HG03095 (cell line): ENCODE measurements at regions not wholly inside any gene's neighbourhood (a gene's known extent, or its start where the extent isn't known, plus 50 kb on each side); places are given as distances from the start of the nearest gene placed in this dataset.
"Not testable (repeated sequence)": the region's sequence is repeated elsewhere in the genome, so short reads cannot be mapped to it uniquely, and the experiment has no call there.

Experiments
- ATAC-seq: cut with Tn5 transposase; IDR thresholded peaks from one replicate; pipeline ENCODE4 v1.9.1; 2021; ENCODE audit warnings: moderate library complexity; ENCODE audit not compliant: unreplicated experiment

DNA sequence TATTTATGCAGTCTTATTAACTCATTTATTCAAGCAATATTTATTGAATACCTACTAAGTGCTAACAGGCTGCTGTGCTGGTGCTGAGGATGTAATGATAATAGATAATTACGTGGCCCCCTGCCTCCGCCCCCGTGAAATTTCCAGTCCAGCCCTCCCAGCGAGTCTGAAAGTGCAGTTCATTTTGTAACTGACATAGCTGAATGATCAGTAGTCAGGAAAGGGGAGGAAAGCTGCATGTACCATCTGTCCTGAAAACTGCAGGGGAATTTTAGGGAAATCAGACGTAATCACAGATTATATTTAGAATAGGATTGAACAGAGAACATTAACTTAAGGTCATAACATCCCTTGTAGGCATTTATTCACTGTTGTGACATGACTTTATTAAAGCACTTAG lies 736.8 kb downstream of the MCTP2 start:
- ATAC-seq, result no peak

DNA sequence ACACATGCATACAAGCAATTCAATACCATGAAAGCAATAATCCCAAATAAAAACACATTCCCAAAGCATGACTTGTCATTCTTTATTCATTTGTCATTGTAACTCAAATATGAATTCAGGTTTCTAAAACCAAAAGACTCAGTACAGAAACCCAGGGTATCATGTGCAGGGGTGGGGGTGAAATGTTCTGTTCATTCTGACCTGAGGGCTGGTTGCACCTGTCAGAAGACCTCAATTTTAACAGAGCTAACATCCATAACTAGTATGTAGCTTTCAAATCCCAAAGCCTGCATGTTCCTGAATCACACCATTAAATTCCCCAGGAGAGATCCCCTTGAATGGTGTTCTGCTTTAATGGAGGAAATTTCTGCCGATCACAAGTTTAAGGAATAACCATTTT lies 738.7 kb downstream of the MCTP2 start:
- ATAC-seq, result no peak

- no peak for ATAC-seq
Observed at GRCh38 chr15:94970802-94971201, 739.4 kb downstream of the MCTP2 start.

DNA sequence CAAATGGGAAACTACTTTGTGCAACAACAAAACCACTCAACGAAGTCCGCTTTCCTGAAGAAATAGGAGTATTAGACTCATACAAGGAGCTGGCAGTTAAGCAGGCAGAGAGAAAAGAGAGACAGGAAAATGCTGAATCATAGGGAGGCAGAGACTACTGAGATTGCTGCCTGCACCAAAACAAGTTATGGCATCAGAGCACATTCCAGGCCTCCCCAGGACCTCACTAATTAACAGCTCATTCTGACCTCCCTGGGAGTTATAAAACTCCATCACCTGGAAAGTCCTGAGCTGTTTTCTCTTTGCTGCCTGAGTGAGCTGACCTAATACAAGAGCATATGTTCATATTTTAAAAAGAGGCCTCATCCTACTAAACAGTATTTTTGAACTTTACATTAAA lies 741.0 kb downstream of the MCTP2 start:
- ATAC-seq, result no peak

DNA sequence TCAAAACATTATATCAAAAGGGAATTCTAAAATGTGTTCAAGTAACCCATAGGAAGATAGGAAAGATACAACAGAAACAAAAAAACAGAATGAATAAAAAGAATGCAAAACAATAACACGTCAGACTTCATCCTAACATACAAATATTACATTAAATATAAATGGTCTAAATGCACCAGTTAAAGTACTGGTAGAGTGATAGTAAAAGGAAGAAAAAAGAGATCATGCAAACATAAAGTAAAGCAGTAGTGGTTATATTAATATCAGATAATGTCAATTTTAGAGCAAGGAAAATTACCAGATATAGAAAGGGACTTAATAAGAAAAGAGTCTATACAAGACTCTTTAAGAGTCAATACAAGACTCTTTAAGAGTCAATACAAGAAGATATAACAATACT lies 755.7 kb downstream of the MCTP2 start:
- ATAC-seq, result no peak

- ATAC-seq, result no peak
Observed at GRCh38 chr15:94991718-94992117, 760.4 kb downstream of the MCTP2 start.

GRCh38 chr15:95009635-95010034 lies 778.3 kb downstream of the MCTP2 start:
- ATAC-seq, result no peak

GRCh38 chr15:95013381-95013780 lies 782.0 kb downstream of the MCTP2 start:
- no peak for ATAC-seq

DNA sequence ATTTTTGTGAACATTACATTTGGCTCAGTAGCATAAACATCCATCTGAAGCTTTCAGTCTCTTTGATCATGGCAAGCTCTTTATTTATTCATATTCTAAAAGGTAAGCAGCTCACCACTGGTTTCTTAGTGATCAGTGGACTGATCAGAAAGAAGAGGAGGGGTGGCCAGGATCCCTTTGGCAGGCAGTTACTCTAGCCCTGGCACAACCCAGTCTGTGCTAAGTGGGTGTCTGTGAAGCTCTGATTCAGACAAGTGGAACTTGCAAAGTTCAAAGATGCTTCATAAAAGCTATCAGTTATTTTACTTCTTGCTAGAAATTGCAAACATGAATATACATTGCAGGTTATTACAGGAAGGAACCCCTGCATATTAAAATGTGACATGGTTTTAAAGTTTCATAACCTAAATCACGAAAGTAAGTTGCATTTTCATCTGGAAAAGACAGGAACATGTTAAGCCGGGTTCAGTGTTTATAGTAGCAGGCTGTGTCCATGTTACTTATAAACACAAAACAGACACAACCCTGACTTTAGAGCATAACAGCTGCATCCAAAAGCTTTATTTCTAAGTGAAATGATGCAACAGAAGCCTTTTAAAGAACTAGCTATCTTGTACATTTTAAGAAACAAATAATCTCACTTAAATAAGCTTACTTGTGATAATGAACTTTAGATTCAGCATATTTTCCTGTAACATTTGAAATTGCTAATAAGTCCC lies 785.3 kb downstream of the MCTP2 start:
- ATAC-seq, result no peak

- ATAC-seq, result no peak
Observed at GRCh38 chr15:95017666-95018328, 786.4 kb downstream of the MCTP2 start.

GRCh38 chr15:95018888-95019545 lies 787.7 kb downstream of the MCTP2 start:
- ATAC-seq, result no peak

DNA sequence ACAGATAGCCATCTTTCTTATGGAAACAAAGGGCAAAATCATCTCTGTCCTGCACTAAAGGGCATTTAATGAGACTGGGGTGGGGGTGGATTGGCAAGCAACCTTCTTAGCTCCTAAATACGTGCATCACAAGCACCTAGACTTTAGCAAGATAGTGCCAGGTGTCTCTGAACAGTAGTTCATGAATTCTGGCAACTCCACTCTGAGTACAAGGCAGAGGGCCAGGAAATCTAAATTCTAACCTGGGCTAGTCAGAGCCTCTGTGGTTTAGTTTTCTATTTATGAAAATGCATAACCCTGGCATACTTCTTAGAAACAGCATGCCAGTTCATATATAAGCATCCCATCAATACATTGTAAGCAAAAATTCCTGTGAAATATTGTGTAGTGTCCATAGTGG lies 788.5 kb downstream of the MCTP2 start:
- no peak for ATAC-seq

GRCh38 chr15:95021816-95022215 lies 790.5 kb downstream of the MCTP2 start:
- ATAC-seq, result no peak

DNA sequence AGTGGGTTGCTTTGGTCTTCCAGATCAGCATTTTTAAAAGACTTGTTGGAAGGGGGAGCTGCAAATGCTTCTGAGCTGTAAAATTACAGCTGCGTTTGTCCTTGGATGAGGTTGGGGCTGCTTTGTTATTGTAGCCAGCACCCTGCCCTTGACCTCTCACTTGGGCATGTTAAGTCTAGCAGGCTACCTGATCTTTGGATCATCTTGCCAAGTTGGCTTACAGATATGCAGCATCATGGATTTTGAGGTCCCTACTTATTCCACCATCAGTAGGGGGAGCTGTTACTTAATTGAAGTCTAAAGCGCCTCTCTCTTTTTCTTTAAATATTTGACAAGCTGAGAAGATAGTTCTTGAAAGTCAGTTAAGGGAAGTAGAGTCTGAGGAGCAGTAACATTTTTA lies 793.0 kb downstream of the MCTP2 start:
- no peak for ATAC-seq

DNA sequence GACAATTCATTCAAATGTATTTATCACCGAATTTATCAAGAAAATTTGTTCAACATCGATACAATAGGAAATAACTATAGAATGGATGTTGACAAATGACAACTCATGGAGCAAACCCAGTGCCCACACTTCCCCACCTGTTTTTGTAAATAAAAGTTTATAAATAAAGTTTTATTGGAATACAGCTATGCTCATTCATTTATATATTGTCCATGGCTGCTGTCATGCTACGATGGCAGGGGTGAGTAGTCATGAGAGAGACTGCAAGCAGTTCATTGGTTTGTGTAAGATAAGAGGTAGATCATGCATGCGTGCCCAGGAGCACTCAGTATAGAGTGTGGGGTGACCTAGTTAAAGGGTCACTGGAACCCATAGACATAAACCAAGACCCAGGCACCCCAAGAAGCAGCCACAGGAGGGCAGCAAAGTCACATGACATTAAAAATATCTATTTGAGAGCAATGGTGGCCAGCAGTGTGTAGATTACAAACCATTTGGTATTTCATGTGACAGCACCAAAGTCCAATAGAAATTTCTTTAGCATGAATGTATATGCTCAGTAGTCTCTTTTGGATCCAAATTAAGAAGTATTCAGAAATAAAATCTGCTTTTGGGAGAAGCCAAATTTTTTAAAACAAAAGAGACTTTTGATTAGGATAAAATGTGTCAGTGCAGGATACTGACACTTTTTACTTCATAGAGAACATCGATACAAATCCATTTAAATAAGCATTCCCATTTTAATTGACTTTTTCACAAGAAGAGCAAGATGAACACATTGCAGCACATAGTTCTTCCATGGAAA lies 794.8 kb downstream of the MCTP2 start:
- ATAC-seq, result no peak

GRCh38 chr15:95027981-95028380 lies 796.6 kb downstream of the MCTP2 start:
- ATAC-seq, result no peak

DNA sequence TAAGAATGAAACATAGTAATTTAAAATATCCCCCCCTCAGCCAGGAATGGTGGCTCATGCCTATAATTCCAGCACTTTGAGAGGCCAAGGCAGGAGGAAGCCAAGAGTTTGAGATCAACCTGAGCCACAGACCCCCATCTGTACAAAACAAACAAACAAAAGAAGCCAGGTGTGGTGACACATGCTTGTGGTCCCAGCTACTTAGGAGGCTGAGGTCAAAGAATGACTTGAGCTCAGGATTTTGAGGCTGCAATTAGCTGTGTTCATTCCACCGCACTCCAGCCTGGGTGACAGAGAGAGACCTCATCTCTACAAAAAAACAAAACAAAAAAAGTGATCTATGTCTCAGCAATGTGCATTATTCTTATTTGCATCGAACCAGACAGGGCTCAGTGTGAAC lies 800.8 kb downstream of the MCTP2 start:
- ATAC-seq, result no peak

GRCh38 chr15:95035106-95035505 lies 803.7 kb downstream of the MCTP2 start:
- ATAC-seq, result no peak

- no peak for ATAC-seq
Observed at GRCh38 chr15:95041297-95041696, 809.9 kb downstream of the MCTP2 start.

DNA sequence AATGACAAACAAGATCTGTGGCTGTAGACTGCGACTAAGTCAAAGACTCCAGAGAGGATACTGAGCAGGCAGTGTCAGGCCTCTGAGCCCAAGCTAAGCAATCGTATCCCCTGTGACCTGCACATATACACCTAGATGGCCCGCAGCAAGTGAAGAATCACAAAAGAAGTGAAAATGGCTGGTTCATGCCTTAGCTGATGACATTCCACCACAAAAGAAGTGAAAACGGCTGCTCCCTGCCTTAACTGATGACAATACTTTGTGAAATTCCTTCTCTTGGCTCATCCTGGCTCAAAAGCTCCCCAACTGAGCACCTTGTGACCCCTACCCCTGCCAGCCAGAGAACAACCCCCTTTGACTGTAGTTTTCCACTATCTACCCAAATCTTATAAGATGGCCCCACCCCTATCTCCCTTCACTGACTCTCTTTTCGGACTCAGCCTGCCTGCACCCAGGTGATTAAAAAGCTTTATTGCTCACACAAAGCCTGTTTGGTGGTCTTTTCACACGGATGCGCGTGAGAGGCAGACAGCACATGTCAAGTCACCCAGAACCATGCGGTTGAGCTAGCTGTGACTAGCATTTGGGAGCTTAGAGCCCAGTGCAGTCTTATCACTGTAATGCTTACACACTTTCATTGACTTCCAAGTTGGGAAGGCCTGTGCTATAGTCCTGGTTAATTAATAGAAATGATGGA lies 812.0 kb downstream of the MCTP2 start:
- ATAC-seq, result not testable (repeated sequence)

GRCh38 chr15:95043933-95044313 lies 812.6 kb downstream of the MCTP2 start:
- no peak for ATAC-seq
